ENCODE measurements at regions not wholly inside any gene's neighbourhood (a gene's known extent, or its start where the extent isn't known, plus 50 kb on each side); places are given as distances from the start of the nearest gene placed in this dataset.

- Histone ChIP-seq H3K27me3 (ENCODE audit: control insufficient read depth, low read length) (no peaks in the 10 kb centered on the region), H3K4me2 (ENCODE audit: low read length) (no peak overlapping the region), H3K4me3 (ENCODE audit: low read length) (no peak overlapping the region), H3K27ac (ENCODE audit: low read depth, low read length) (no peak overlapping the region), H3K36me3 (ENCODE audit: control insufficient read depth, low read length) (no peaks in the 10 kb centered on the region), H3K79me2 (ENCODE audit: control insufficient read depth, low read length) (no peaks in the 10 kb centered on the region), H3K4me1 (ENCODE audit: control insufficient read depth, low read length) (no peaks in the 10 kb centered on the region), H4K20me1 (ENCODE audit: control insufficient read depth, insufficient read depth, low read depth, low read length) (no peaks in the 10 kb centered on the region), H3F3A (ENCODE audit: control insufficient read depth, insufficient read depth) (no peaks in the 10 kb centered on the region), H3K9me2 (replicated peaks; ENCODE audit: control insufficient read depth, low read length) (no peaks in the 10 kb centered on the region), H3K9me3 (ENCODE audit: control insufficient read depth, insufficient read depth, low read length) (no peaks in the 10 kb centered on the region)
- TF ChIP-seq EZH2phosphoT487 (IDR thresholded peaks at IDR 0.05; ENCODE audit: borderline replicate concordance, low read length), result no peak
- TF ChIP-seq CTCF (IDR thresholded peaks at IDR 0.05; ENCODE audit: low read depth, low read length, poor library complexity, severe bottlenecking), result no peak
Observed at GRCh38 chr2:173648816-173649215, 294.1 kb downstream of the CDCA7 start.

GRCh38 chr2:173649527-173650219 lies 295.0 kb downstream of the CDCA7 start:
- H3K27ac ChIP-seq (ENCODE audit: low read depth, low read length), result no peak overlapping the region
- H3K9me2 ChIP-seq (replicated peaks; ENCODE audit: control insufficient read depth, low read length), result no peaks in the 10 kb centered on the region
- H3K79me2 ChIP-seq (ENCODE audit: control insufficient read depth, low read length), result no peaks in the 10 kb centered on the region
- H4K20me1 ChIP-seq (ENCODE audit: control insufficient read depth, insufficient read depth, low read depth, low read length), result no peaks in the 10 kb centered on the region
- TF ChIP-seq CTCF (IDR thresholded peaks at IDR 0.05; ENCODE audit: low read depth, low read length, poor library complexity, severe bottlenecking) (no peak), EZH2phosphoT487 (IDR thresholded peaks at IDR 0.05; ENCODE audit: borderline replicate concordance, low read length) (no peak)
- no peaks in the 10 kb centered on the region for H3K4me1 ChIP-seq (ENCODE audit: control insufficient read depth, low read length)
- no peaks in the 10 kb centered on the region for H3K36me3 ChIP-seq (ENCODE audit: control insufficient read depth, low read length)
- H3K27me3 ChIP-seq (ENCODE audit: control insufficient read depth, low read length), result no peaks in the 10 kb centered on the region
- no peaks in the 10 kb centered on the region for H3F3A ChIP-seq (ENCODE audit: control insufficient read depth, insufficient read depth)
- H3K4me3 ChIP-seq (ENCODE audit: low read length), result no peak overlapping the region
- H3K4me2 ChIP-seq (ENCODE audit: low read length), result no peak overlapping the region
- no peaks in the 10 kb centered on the region for H3K9me3 ChIP-seq (ENCODE audit: control insufficient read depth, insufficient read depth, low read length)

GRCh38 chr2:173651891-173652290 lies 297.2 kb downstream of the CDCA7 start:
- H3K27me3 ChIP-seq (ENCODE audit: control insufficient read depth, low read length), result no peaks in the 10 kb centered on the region
- H3F3A ChIP-seq (ENCODE audit: control insufficient read depth, insufficient read depth), result no peaks in the 10 kb centered on the region
- H3K36me3 ChIP-seq (ENCODE audit: control insufficient read depth, low read length), result no peaks in the 10 kb centered on the region
- no peaks in the 10 kb centered on the region for H3K9me3 ChIP-seq (ENCODE audit: control insufficient read depth, insufficient read depth, low read length)
- no peak overlapping the region for H3K4me3 ChIP-seq (ENCODE audit: low read length)
- no peaks in the 10 kb centered on the region for H4K20me1 ChIP-seq (ENCODE audit: control insufficient read depth, insufficient read depth, low read depth, low read length)
- H3K9me2 ChIP-seq (replicated peaks; ENCODE audit: control insufficient read depth, low read length), result no peaks in the 10 kb centered on the region
- no peak overlapping the region for H3K4me2 ChIP-seq (ENCODE audit: low read length)
- TF ChIP-seq CTCF (IDR thresholded peaks at IDR 0.05; ENCODE audit: low read depth, low read length, poor library complexity, severe bottlenecking), result no peak
- no peak for TF ChIP-seq EZH2phosphoT487 (IDR thresholded peaks at IDR 0.05; ENCODE audit: borderline replicate concordance, low read length)
- H3K27ac ChIP-seq (ENCODE audit: low read depth, low read length), result no peak overlapping the region
- H3K4me1 ChIP-seq (ENCODE audit: control insufficient read depth, low read length), result no peaks in the 10 kb centered on the region
- H3K79me2 ChIP-seq (ENCODE audit: control insufficient read depth, low read length), result no peaks in the 10 kb centered on the region
